B cell (primary cell): ENCODE measurements at regions not wholly inside any gene's neighbourhood (a gene's known extent, or its start where the extent isn't known, plus 50 kb on each side); places are given as distances from the start of the nearest gene placed in this dataset.

Experiments used
- ATAC-seq: fragments of 200-7000 bp; cut with Tn5 transposase; one replicate; pipeline ENCODE4 v1.10.0; 2021; ENCODE audit warnings: low read depth, mild to moderate bottlenecking, moderate number of reproducible peaks, moderate library complexity
- CTCF ChIA-PET: fragments of 350-600 bp; sonication (Branson Sonifier 250); formaldehyde crosslinking; loops from one replicate; lab custom pipeline; 2021; ENCODE audit warnings: antibody characterized with exemption, inconsistent platforms; lab: Charles Lee
- POLR2A ChIA-PET: fragments of 350-600 bp; sonication (Branson Sonifier 250); formaldehyde crosslinking; loops from one replicate; lab custom pipeline; 2021; ENCODE audit warnings: antibody characterized with exemption; lab: Charles Lee
- DNase-seq: peaks from one replicate; pipeline ENCODE4 v3.0.0; 2013
- H2AFZ ChIP-seq: 2 replicates; pipeline ENCODE4 v1.6.1; 2012; ENCODE audit warnings: mild to moderate bottlenecking, low read depth, low read length; ENCODE audit not compliant: insufficient read depth, poor library complexity, severe bottlenecking
- H3K27ac ChIP-seq, 2 donors: 1 replicate in 1 of 2; 2 replicates in 1 of 2; pipeline ENCODE4 v1.5.1; 2012 to 2013; ENCODE audit warnings: low read length in 2 of 2, mild to moderate bottlenecking in 2 of 2, moderate library complexity in 1 of 2
- H3K27me3 ChIP-seq, 4 experiments: fragments of 200-600 bp in 1 of 4; sonication (generic) in 1 of 4; replicated peaks in 1 of 4; 1 replicate in 2 of 4; 2 replicates in 2 of 4; pipeline versions ENCODE4 v1.6.1 to v1.7.0; 2013 to 2016; ENCODE audit warnings: low read length in 3 of 4, mild to moderate bottlenecking in 2 of 4, mixed read lengths in 1 of 4, moderate library complexity in 1 of 4; ENCODE audit not compliant: insufficient read depth in 4 of 4, control insufficient read depth in 3 of 4; ENCODE audit errors: control extremely low read depth in 1 of 4
- H3K36me3 ChIP-seq, 2 experiments: replicated peaks in 1 of 2; 1 replicate in 1 of 2; 2 replicates in 1 of 2; pipeline versions ENCODE4 v1.6.1 to v1.7.1; 2013; ENCODE audit warnings: low read length in 1 of 2; ENCODE audit not compliant: insufficient read depth in 2 of 2, control insufficient read depth in 1 of 2; ENCODE audit errors: control extremely low read depth in 1 of 2, extremely low read depth in 1 of 2
- H3K4me1 ChIP-seq, 2 donors: fragments of 200-600 bp in 1 of 2; sonication (generic) in 1 of 2; 1 replicate in 1 of 2; 2 replicates in 1 of 2; pipeline versions ENCODE4 v1.5.1 to v1.6.1; 2013 to 2017; ENCODE audit warnings: low read length in 2 of 2; ENCODE audit not compliant: control insufficient read depth in 2 of 2, insufficient read depth in 2 of 2
- H3K4me2 ChIP-seq: replicated peaks from 2 replicates; pipeline ENCODE3; 2012; ENCODE audit warnings: mild to moderate bottlenecking, low read depth, low read length; ENCODE audit not compliant: poor library complexity, severe bottlenecking
- H3K4me3 ChIP-seq, 5 experiments: fragments of 200-600 bp in 1 of 5; sonication (generic) in 1 of 5; 1 replicate in 3 of 5; 2 replicates in 2 of 5; pipeline versions ENCODE4 v1.5.1 to v1.7.0; 2011 to 2016; ENCODE audit warnings: low read length in 4 of 5, mild to moderate bottlenecking in 4 of 5, low read depth in 2 of 5, control low read depth in 1 of 5, moderate library complexity in 1 of 5; ENCODE audit not compliant: insufficient read depth in 1 of 5; ENCODE audit errors: control extremely low read depth in 1 of 5, extremely low read depth in 1 of 5
- H3K79me2 ChIP-seq: fragments of 200-600 bp; sonication (generic); one replicate; pipeline ENCODE4 v1.6.0; 2016; ENCODE audit warnings: low read length; ENCODE audit not compliant: control insufficient read depth, insufficient read depth
- H3K9ac ChIP-seq: fragments of 200-600 bp; sonication (generic); 2 replicates; pipeline ENCODE4 v1.6.1; 2017; ENCODE audit warnings: mild to moderate bottlenecking, low read length, moderate library complexity
- H3K9me3 ChIP-seq, 3 donors: one replicate each; pipeline versions ENCODE4 v1.6.1 to v1.7.1; 2013; ENCODE audit warnings: low read length in 2 of 3; ENCODE audit not compliant: control insufficient read depth in 2 of 3, insufficient read depth in 1 of 3; ENCODE audit errors: control extremely low read depth in 1 of 3
- H4K20me1 ChIP-seq: 2 replicates; pipeline ENCODE4 v1.6.0; 2012; ENCODE audit warnings: mild to moderate bottlenecking, low read length; ENCODE audit not compliant: insufficient read depth, control insufficient read depth, poor library complexity, severe bottlenecking
- H3K27ac Mint-ChIP-seq: one replicate; pipeline ENCODE4 v1.8.0; 2021; ENCODE audit warnings: mixed read lengths
- H3K27me3 Mint-ChIP-seq: one replicate; pipeline ENCODE4 v1.8.0; 2021; ENCODE audit warnings: mixed read lengths
- H3K4me1 Mint-ChIP-seq: one replicate; pipeline ENCODE4 v1.8.0; 2021; ENCODE audit warnings: mixed read lengths
- H3K4me3 Mint-ChIP-seq: one replicate; pipeline ENCODE4 v1.8.0; 2021; ENCODE audit warnings: mixed read lengths
- H3K9me3 Mint-ChIP-seq: one replicate; pipeline ENCODE4 v1.8.0; 2022; ENCODE audit warnings: mixed read lengths; ENCODE audit not compliant: insufficient read depth
- EZH2 ChIP-seq: IDR thresholded peaks from 2 replicates; pipeline ENCODE4 v1.6.1; 2012; ENCODE audit warnings: borderline replicate concordance, low read depth, mild to moderate bottlenecking, moderate library complexity, low read length; ENCODE audit not compliant: insufficient read depth, poor library complexity, severe bottlenecking
- WGBS: methylation state at CpG from one replicate; pipeline ENCODE4 v1.1.5; 2013; ENCODE audit warnings: missing lambda C conversion rate; ENCODE audit not compliant: insufficient coverage; 5-methylcytosine and 5-hydroxymethylcytosine counted together
- intact Hi-C: fragments of 100-400 bp; cut with micrococcal nuclease; formaldehyde crosslinking; loops from one replicate; pipeline ENCODE4 v1.10.0; 2022
- TF ChIP-seq, protein P1 (sequence below): fragments of 200-600 bp; IDR thresholded peaks from one replicate; pipeline ENCODE4 v1.8.0; 2022; ENCODE audit warnings: antibody characterized with exemption, mild to moderate bottlenecking

GRCh38 chr17:5644065-5644464 lies 59.8 kb upstream of the NLRP1 start:
- intact Hi-C loops, result no loop called here
- CTCF ChIA-PET, result interaction anchor here (1.3 kb wide), 1 partner anchor 14 kb away, joined by 3 read pairs; no protein-coding TSS in a partner anchor
- no peaks in the 10 kb centered on the region for H4K20me1 ChIP-seq
- H3K4me2 ChIP-seq, result no peak overlapping the region
- 100% methylated on average over 3 of the region's 3 CpGs for WGBS
- H3K27ac Mint-ChIP-seq, result no peak overlapping the region
- POLR2A ChIA-PET, result no interaction called here
- H3K4me3 ChIP-seq, result no peak overlapping the region
- no peaks in the 10 kb centered on the region for H3K9me3 Mint-ChIP-seq
- no peak overlapping the region for H3K4me3 Mint-ChIP-seq
- H3K27me3 ChIP-seq, result peaks cover 0 to 6% (median 0%) of the 10 kb centered on the region in 4 experiments
- no peaks in the 10 kb centered on the region for H3K4me1 ChIP-seq
- DNase-seq (no peak), ATAC-seq (no peak)
- H3K27ac ChIP-seq, result no peak overlapping the region
- TF ChIP-seq, protein P1, sequence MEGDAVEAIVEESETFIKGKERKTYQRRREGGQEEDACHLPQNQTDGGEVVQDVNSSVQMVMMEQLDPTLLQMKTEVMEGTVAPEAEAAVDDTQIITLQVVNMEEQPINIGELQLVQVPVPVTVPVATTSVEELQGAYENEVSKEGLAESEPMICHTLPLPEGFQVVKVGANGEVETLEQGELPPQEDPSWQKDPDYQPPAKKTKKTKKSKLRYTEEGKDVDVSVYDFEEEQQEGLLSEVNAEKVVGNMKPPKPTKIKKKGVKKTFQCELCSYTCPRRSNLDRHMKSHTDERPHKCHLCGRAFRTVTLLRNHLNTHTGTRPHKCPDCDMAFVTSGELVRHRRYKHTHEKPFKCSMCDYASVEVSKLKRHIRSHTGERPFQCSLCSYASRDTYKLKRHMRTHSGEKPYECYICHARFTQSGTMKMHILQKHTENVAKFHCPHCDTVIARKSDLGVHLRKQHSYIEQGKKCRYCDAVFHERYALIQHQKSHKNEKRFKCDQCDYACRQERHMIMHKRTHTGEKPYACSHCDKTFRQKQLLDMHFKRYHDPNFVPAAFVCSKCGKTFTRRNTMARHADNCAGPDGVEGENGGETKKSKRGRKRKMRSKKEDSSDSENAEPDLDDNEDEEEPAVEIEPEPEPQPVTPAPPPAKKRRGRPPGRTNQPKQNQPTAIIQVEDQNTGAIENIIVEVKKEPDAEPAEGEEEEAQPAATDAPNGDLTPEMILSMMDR, result no peak
- no peaks in the 10 kb centered on the region for H3K9me3 ChIP-seq
- H3K4me1 Mint-ChIP-seq, result no peaks in the 10 kb centered on the region
- H3K27me3 Mint-ChIP-seq, result peaks cover 8% of the 10 kb centered on the region
- no peak overlapping the region for H3K9ac ChIP-seq
- no peaks in the 10 kb centered on the region for H3K36me3 ChIP-seq
- no peak overlapping the region for H2AFZ ChIP-seq
- H3K79me2 ChIP-seq, result no peaks in the 10 kb centered on the region

- Mint-ChIP-seq H3K27ac (no peak overlapping the region), H3K27me3 (peaks cover 21% of the 10 kb centered on the region), H3K4me1 (no peaks in the 10 kb centered on the region), H3K9me3 (peaks cover 14% of the 10 kb centered on the region), H3K4me3 (no peak overlapping the region)
- ChIA-PET POLR2A (no interaction called here), CTCF (no interaction called here)
- Histone ChIP-seq H3K27me3 (peaks cover 0 to 14% (median 4%) of the 10 kb centered on the region in 4 experiments), H3K4me1 (no peaks in the 10 kb centered on the region), H3K4me3 (no peak overlapping the region), H3K9me3 (peaks cover 0 to 16% (median 10%) of the 10 kb centered on the region in 3 donors), H3K9ac (no peak overlapping the region), H3K36me3 (no peaks in the 10 kb centered on the region), H2AFZ (no peak overlapping the region), H3K27ac (no peak overlapping the region), H4K20me1 (no peaks in the 10 kb centered on the region), H3K4me2 (no peak overlapping the region), H3K79me2 (no peaks in the 10 kb centered on the region)
- TF ChIP-seq, protein P1, result no peak
- no peak for TF ChIP-seq EZH2
- intact Hi-C loops, result no loop called here
- DNase-seq, result no peak
- 87% methylated on average over 2 of the region's 3 CpGs for WGBS
- no peak for ATAC-seq
Observed at GRCh38 chr17:5651348-5651747, 67.0 kb upstream of the NLRP1 start.
